IMR-90 (cell line): ENCODE measurements at regions not wholly inside any gene's neighbourhood (a gene's known extent, or its start where the extent isn't known, plus 50 kb on each side); places are given as distances from the start of the nearest gene placed in this dataset.

Experiments used
- CEBPB ChIP-seq: IDR thresholded peaks from 2 replicates; pipeline ENCODE4 v1.6.1; 2012; ENCODE audit warnings: low read depth, low read length, improper control_type of control experiment
- CTCF ChIP-seq: conservative IDR thresholded peaks from 2 replicates; pipeline ENCODE4 v1.5.1; 2012; ENCODE audit warnings: mild to moderate bottlenecking, low read depth, low read length, improper control_type of control experiment
- MAFK ChIP-seq: IDR thresholded peaks from 2 replicates; pipeline ENCODE4 v1.6.1; 2012; ENCODE audit warnings: low read depth, low read length, improper control_type of control experiment
- POLR2A ChIP-seq: IDR thresholded peaks from 2 replicates; pipeline ENCODE4 v1.6.1; 2012; ENCODE audit warnings: mild to moderate bottlenecking, low read depth, low read length
- RCOR1 ChIP-seq: IDR thresholded peaks from 2 replicates; pipeline ENCODE4 v1.6.1; 2012; ENCODE audit warnings: mild to moderate bottlenecking, low read length, improper control_type of control experiment; ENCODE audit not compliant: insufficient replicate concordance

GRCh38 chr10:123298583-123298982 lies 144.4 kb downstream of the BUB3 start:
- TF ChIP-seq CEBPB (no peak), CTCF (no peak), POLR2A (no peak), MAFK (no peak), RCOR1 (no peak)
